Prostate gland (tissue), 2 donors: ENCODE measurements at regions not wholly inside any gene's neighbourhood (a gene's known extent, or its start where the extent isn't known, plus 50 kb on each side); places are given as distances from the start of the nearest gene placed in this dataset.

Experiments
- DNase-seq: peaks from one replicate; pipeline ENCODE4 v3.0.0-alpha.2; 2019; ENCODE audit warnings: low spot score
- H3K27ac ChIP-seq, 2 donors: fragments of 200-600 bp; sonication (generic); 2 replicates each; pipeline ENCODE4 v1.5.1; 2017 to 2019
- H3K27me3 ChIP-seq: fragments of 200-600 bp; sonication (generic); replicated peaks from 2 replicates; pipeline ENCODE4 v1.5.1; 2019; ENCODE audit not compliant: insufficient read depth
- H3K36me3 ChIP-seq, 2 donors: fragments of 200-600 bp; sonication (generic); 1 replicate in 1 of 2; 2 replicates in 1 of 2; pipeline versions ENCODE4 v1.5.1 to v1.8.1; 2017 to 2019
- H3K4me1 ChIP-seq: fragments of 200-600 bp; sonication (generic); replicated peaks from 2 replicates; pipeline ENCODE4 v1.5.1; 2019
- H3K4me3 ChIP-seq, 2 donors: fragments of 200-600 bp; sonication (generic); 2 replicates each; pipeline ENCODE4 v1.5.1; 2017 to 2019
- H3K9me3 ChIP-seq: fragments of 200-600 bp; sonication (generic); 2 replicates; pipeline ENCODE4 v1.5.1; 2017
- POLR2A ChIP-seq: fragments of 450-650 bp; IDR thresholded peaks from one replicate; pipeline ENCODE4 v1.6.1; 2016; ENCODE audit warnings: antibody characterized with exemption, mild to moderate bottlenecking
- POLR2AphosphoS5 ChIP-seq: sonication (generic); formaldehyde crosslinking; IDR thresholded peaks from one replicate; pipeline ENCODE4 v1.6.1; 2017; ENCODE audit warnings: antibody characterized with exemption
- WGBS: methylation state at CpG from one replicate; pipeline ENCODE4 v1.1.5; 2018; 5-methylcytosine and 5-hydroxymethylcytosine counted together
- intact Hi-C: fragments of 100-400 bp; cut with DNase I; formaldehyde crosslinking; loops from one replicate; pipeline ENCODE4 v1.14.2; 2022
- TF ChIP-seq, protein P1 (sequence below), 4 experiments: fragments of 200-600 bp in 2 of 4; fragments of 450-650 bp in 2 of 4; sonication (generic) in 2 of 4; IDR thresholded peaks; 1 replicate in 3 of 4; 2 replicates in 1 of 4; pipeline ENCODE4 v1.5.1; 2016 to 2019; ENCODE audit warnings: antibody characterized with exemption in 4 of 4, mild to moderate bottlenecking in 2 of 4, moderate library complexity in 2 of 4

DNA sequence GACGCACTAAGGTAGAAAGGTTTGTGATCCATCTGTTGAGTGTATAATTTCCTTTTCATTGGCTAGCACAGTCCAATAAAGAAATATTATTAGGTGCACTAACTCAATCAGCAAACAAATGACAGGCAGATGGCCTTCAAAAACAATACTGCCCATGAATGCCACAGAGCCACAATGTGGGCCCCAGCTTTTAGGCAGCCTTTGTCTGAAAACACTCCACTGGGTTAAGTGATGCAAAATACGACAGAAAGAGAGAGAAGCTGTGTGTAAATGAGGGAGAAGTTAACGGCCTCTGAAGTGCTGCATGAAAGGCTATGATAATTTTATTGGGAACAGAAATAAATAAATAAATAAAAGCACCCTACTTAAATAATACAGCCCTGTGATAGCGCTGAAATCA is 274.6 kb downstream of the NKX6-1 start:
- intact Hi-C loops: no loop called here
- TF ChIP-seq POLR2AphosphoS5 (no peak), POLR2A (no peak)
- TF ChIP-seq, protein P1, sequence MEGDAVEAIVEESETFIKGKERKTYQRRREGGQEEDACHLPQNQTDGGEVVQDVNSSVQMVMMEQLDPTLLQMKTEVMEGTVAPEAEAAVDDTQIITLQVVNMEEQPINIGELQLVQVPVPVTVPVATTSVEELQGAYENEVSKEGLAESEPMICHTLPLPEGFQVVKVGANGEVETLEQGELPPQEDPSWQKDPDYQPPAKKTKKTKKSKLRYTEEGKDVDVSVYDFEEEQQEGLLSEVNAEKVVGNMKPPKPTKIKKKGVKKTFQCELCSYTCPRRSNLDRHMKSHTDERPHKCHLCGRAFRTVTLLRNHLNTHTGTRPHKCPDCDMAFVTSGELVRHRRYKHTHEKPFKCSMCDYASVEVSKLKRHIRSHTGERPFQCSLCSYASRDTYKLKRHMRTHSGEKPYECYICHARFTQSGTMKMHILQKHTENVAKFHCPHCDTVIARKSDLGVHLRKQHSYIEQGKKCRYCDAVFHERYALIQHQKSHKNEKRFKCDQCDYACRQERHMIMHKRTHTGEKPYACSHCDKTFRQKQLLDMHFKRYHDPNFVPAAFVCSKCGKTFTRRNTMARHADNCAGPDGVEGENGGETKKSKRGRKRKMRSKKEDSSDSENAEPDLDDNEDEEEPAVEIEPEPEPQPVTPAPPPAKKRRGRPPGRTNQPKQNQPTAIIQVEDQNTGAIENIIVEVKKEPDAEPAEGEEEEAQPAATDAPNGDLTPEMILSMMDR (IDR thresholded peaks at IDR 0.05): no peak
- no peaks in the 10 kb centered on the region for H3K27me3 ChIP-seq
- no peak overlapping the region for H3K4me3 ChIP-seq
- no peaks in the 10 kb centered on the region for H3K4me1 ChIP-seq
- no peaks in the 10 kb centered on the region for H3K36me3 ChIP-seq
- 33% methylated on average over 4 of the region's 4 CpGs for WGBS
- no peaks in the 10 kb centered on the region for H3K9me3 ChIP-seq
- no peak overlapping the region for H3K27ac ChIP-seq
- DNase-seq: no peak

DNA sequence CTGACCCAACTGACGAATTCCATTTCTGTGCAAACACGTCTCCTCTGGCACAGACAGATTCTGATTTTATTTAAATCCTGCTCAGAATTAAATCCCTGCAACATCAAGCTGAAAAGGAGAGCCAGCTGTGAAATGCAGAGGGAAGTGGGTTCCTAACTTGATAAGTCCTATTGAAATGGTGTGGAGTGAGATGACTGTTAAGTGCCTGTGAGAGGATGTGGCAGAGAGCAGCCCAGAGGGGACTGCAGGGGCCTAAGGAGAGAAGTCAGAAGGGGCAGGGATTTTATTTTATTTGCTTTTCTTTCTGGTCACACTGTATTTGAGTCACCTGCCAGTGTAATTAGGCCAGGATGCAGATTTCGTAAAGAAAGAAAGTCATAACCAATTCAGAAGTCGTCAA is 277.4 kb downstream of the NKX6-1 start:
- H3K4me1 ChIP-seq: no peaks in the 10 kb centered on the region
- intact Hi-C loops: no loop called here
- H3K27ac ChIP-seq: no peak overlapping the region
- no peaks in the 10 kb centered on the region for H3K27me3 ChIP-seq
- no peaks in the 10 kb centered on the region for H3K36me3 ChIP-seq
- TF ChIP-seq POLR2A (no peak), POLR2AphosphoS5 (no peak)
- TF ChIP-seq, protein P1 (IDR thresholded peaks at IDR 0.05): no peak
- no peaks in the 10 kb centered on the region for H3K9me3 ChIP-seq
- WGBS: 63% methylated on average over 4 of the region's 4 CpGs
- DNase-seq: no peak
- no peak overlapping the region for H3K4me3 ChIP-seq

DNA sequence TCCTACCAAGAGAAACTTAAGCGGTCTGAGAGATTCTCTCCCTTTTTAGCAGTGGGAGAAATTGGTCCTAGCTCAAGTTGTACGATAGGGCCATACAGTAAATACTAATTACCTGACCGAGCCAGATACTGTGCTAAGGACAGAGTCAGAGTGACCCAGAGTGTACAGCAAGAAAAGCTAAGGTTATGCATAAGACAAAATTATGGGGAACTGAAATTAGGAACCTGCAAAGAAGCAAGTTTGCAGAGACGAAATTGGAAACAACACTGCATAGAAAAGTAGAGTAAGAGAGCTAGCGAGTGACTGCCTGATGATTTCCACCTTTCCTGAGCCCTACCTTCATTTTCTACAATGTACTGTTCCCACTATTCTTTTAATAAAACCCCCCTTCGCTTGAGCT is 278.1 kb downstream of the NKX6-1 start:
- 83% methylated on average over 6 of the region's 6 CpGs for WGBS
- Histone ChIP-seq H3K9me3 (no peaks in the 10 kb centered on the region), H3K36me3 (no peaks in the 10 kb centered on the region), H3K27me3 (no peaks in the 10 kb centered on the region), H3K27ac (no peak overlapping the region), H3K4me1 (no peaks in the 10 kb centered on the region), H3K4me3 (no peak overlapping the region)
- intact Hi-C loops: no loop called here
- DNase-seq: no peak
- TF ChIP-seq POLR2AphosphoS5 (no peak), POLR2A (no peak)
- TF ChIP-seq, protein P1 (IDR thresholded peaks at IDR 0.05): no peak

DNA sequence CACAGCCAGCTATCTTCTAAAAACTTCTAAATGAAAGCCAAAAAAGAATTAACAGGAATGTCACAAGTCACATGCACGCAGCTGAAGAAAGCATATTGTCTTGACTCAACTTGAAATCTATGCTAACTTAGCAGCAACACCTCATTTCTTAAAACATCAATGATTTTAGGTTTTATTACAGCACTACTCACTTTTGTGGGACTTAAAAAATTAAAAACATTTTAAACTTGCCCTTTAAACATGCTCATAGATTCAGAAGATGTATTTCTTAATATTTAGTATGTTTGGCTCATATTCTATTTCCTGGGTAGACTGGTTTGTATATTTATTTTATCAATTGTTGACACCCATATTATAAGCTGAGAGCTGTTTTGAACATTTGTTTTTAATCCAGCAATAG is 279.4 kb downstream of the NKX6-1 start:
- H3K4me1 ChIP-seq: no peaks in the 10 kb centered on the region
- no peaks in the 10 kb centered on the region for H3K9me3 ChIP-seq
- 78% methylated on average over 1 of the region's 1 CpG for WGBS
- no peak overlapping the region for H3K27ac ChIP-seq
- H3K36me3 ChIP-seq: no peaks in the 10 kb centered on the region
- intact Hi-C loops: no loop called here
- TF ChIP-seq, protein P1 (IDR thresholded peaks at IDR 0.05): no peak
- TF ChIP-seq POLR2AphosphoS5 (no peak), POLR2A (no peak)
- H3K4me3 ChIP-seq: no peak overlapping the region
- H3K27me3 ChIP-seq: no peaks in the 10 kb centered on the region
- no peak for DNase-seq

DNA sequence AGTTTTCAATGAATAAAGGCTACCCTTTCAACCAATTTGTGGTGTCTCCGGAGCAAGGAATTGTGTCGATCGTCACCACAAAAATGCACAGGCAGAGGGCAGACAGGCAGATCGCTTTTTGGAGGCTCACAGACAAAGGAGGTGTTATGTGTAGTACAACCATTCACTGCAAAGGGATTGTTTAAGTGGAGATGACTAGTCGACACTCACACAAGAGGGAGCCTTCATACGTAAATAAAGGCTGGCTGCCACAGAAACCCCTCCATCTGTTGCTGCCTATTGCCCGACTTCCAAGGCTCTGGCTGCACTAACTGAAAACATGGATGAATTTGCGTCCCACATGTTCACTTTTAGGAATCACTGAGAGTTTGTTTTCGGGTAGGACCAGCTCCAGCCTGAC is 281.1 kb downstream of the NKX6-1 start:
- Histone ChIP-seq H3K4me3 (no peak overlapping the region), H3K4me1 (no peaks in the 10 kb centered on the region), H3K27me3 (no peaks in the 10 kb centered on the region), H3K27ac (no peak overlapping the region), H3K9me3 (no peaks in the 10 kb centered on the region), H3K36me3 (no peaks in the 10 kb centered on the region)
- WGBS: 67% methylated on average over 9 of the region's 9 CpGs
- TF ChIP-seq, protein P1 (IDR thresholded peaks at IDR 0.05): no peak
- TF ChIP-seq POLR2AphosphoS5: no peak
- intact Hi-C loops: no loop called here
- no peak for DNase-seq
